HL-60 (cell line): ENCODE measurements at regions not wholly inside any gene's neighbourhood (a gene's known extent, or its start where the extent isn't known, plus 50 kb on each side); places are given as distances from the start of the nearest gene placed in this dataset.

Source experiments
- GABPA ChIP-seq: IDR thresholded peaks from 2 replicates; pipeline ENCODE4 v1.6.1; 2012; ENCODE audit warnings: low read depth
- REST ChIP-seq: IDR thresholded peaks from 2 replicates; pipeline ENCODE4 v1.6.1; 2012; ENCODE audit warnings: low read depth; ENCODE audit not compliant: insufficient replicate concordance
- TF ChIP-seq, protein P1 (sequence below): IDR thresholded peaks from one replicate; pipeline ENCODE4 v1.5.1; 2011; ENCODE audit warnings: low read length, control low read depth, inconsistent platforms; ENCODE audit not compliant: insufficient read depth

- TF ChIP-seq, protein P1, sequence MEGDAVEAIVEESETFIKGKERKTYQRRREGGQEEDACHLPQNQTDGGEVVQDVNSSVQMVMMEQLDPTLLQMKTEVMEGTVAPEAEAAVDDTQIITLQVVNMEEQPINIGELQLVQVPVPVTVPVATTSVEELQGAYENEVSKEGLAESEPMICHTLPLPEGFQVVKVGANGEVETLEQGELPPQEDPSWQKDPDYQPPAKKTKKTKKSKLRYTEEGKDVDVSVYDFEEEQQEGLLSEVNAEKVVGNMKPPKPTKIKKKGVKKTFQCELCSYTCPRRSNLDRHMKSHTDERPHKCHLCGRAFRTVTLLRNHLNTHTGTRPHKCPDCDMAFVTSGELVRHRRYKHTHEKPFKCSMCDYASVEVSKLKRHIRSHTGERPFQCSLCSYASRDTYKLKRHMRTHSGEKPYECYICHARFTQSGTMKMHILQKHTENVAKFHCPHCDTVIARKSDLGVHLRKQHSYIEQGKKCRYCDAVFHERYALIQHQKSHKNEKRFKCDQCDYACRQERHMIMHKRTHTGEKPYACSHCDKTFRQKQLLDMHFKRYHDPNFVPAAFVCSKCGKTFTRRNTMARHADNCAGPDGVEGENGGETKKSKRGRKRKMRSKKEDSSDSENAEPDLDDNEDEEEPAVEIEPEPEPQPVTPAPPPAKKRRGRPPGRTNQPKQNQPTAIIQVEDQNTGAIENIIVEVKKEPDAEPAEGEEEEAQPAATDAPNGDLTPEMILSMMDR = no peak
- TF ChIP-seq GABPA = no peak
- TF ChIP-seq REST = no peak
Observed at GRCh38 chr11:134555510-134555909, 143.5 kb upstream of the B3GAT1 start.
